BJ (cell line): ENCODE measurements at regions not wholly inside any gene's neighbourhood (a gene's known extent, or its start where the extent isn't known, plus 50 kb on each side); places are given as distances from the start of the nearest gene placed in this dataset.

Experiments
- CTCF ChIA-PET: fragments of 350-600 bp; formaldehyde crosslinking; extraction: SDS; loops from one replicate; lab custom pipeline; 2021; ENCODE audit warnings: antibody characterized with exemption, inconsistent platforms; lab: Yijun Ruan, JAX
- POLR2A ChIA-PET: fragments of 300-600 bp; sonication (Branson Sonifier 250); formaldehyde crosslinking; extraction: SDS; loops from one replicate; lab custom pipeline; 2021; ENCODE audit warnings: antibody characterized with exemption; lab: Charles Lee
- DNase-seq: peaks from one replicate; pipeline ENCODE4 v3.0.0-alpha.2; 2011; ENCODE audit warnings: low read depth
- H3K27me3 ChIP-seq: 2 replicates; pipeline ENCODE4 v1.6.0; 2011; ENCODE audit warnings: low read length; ENCODE audit not compliant: control insufficient read depth, insufficient read depth
- H3K36me3 ChIP-seq: 2 replicates; pipeline ENCODE4 v1.5.1; 2011; ENCODE audit warnings: low read length; ENCODE audit not compliant: control insufficient read depth, insufficient read depth
- H3K4me3 ChIP-seq: 2 replicates; pipeline ENCODE4 v1.5.1; 2011; ENCODE audit warnings: low read depth, mild to moderate bottlenecking, control low read depth, low read length
- TF ChIP-seq, protein P1 (sequence below): IDR thresholded peaks from 2 replicates; pipeline ENCODE4 v1.5.1; 2011; ENCODE audit warnings: low read depth, mild to moderate bottlenecking, control low read depth, inconsistent platforms, low read length, moderate library complexity; ENCODE audit not compliant: insufficient read depth

DNA sequence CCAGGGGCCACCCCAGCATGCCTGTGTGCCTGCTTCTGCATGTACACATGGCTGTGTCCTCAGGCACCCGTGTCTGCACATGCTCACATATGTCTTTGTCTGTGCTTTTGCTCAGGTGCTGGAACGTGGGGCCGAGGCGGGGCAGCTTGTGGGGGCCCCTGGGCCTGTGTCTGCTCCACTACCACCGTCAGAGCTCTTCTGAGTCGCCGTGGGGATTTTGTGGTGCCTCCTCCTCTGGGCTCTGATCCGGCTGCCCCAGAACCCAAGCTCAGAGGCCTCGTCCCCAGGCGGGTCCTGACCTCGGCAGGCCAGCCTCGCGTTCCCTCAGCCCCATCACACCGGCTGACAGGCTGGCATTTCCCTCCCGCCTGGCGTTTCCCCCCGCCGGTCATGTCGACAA is 104.6 kb upstream of the ACTRT2 start:
- ChIA-PET POLR2A (no interaction called here), CTCF (no interaction called here)
- H3K27me3 ChIP-seq, result no peaks in the 10 kb centered on the region
- no peak overlapping the region for H3K4me3 ChIP-seq
- TF ChIP-seq, protein P1, sequence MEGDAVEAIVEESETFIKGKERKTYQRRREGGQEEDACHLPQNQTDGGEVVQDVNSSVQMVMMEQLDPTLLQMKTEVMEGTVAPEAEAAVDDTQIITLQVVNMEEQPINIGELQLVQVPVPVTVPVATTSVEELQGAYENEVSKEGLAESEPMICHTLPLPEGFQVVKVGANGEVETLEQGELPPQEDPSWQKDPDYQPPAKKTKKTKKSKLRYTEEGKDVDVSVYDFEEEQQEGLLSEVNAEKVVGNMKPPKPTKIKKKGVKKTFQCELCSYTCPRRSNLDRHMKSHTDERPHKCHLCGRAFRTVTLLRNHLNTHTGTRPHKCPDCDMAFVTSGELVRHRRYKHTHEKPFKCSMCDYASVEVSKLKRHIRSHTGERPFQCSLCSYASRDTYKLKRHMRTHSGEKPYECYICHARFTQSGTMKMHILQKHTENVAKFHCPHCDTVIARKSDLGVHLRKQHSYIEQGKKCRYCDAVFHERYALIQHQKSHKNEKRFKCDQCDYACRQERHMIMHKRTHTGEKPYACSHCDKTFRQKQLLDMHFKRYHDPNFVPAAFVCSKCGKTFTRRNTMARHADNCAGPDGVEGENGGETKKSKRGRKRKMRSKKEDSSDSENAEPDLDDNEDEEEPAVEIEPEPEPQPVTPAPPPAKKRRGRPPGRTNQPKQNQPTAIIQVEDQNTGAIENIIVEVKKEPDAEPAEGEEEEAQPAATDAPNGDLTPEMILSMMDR, result no peak
- no peaks in the 10 kb centered on the region for H3K36me3 ChIP-seq
- DNase-seq, result no peak

DNA sequence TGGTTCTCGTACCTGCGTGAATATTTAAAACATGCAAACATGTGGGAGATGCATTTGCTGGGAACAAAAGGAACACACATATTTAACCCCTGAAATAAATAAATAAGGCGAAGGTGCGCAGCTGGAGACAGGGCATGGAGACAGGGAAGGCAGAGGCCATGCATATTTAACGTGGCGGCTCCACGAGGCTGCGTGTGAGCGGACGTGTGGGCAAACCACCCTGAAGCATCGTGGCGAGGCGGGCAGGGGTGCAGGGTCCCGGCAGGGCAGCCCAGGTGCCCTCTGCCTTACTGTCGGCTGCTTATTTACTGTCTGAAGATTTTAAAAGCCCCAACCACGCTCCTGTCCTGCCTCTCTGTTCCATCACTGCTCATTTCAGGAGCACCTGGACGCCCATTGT is 104.0 kb upstream of the ACTRT2 start:
- Histone ChIP-seq H3K4me3 (no peak overlapping the region), H3K36me3 (no peaks in the 10 kb centered on the region), H3K27me3 (no peaks in the 10 kb centered on the region)
- CTCF ChIA-PET, result no interaction called here
- POLR2A ChIA-PET, result no interaction called here
- DNase-seq, result no peak
- TF ChIP-seq, protein P1, result no peak

DNA sequence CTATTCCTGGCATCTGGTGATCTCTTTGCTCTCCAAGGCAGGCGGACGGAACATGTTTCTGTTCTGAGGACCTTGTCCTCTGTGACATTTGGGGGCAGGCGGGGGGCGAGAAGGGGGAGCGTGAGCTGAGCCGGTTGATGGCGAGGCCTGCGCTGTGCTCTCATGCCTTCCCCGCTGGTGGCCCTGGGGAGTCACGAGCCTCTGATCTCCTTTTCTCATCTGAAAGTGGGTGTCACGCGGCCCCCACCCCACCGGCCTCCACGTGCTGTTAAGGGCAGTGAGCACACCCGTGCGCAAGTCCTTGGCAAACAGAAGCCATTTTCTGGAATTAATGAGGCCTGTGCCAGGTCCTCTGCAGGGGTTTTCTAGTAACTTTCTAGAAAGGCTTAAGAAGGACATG is 102.8 kb upstream of the ACTRT2 start:
- H3K27me3 ChIP-seq, result no peaks in the 10 kb centered on the region
- CTCF ChIA-PET, result interaction anchor here (0.6 kb wide), 1 partner anchor 149 kb away, joined by 3 read pairs; no protein-coding TSS in a partner anchor
- POLR2A ChIA-PET, result no interaction called here
- H3K36me3 ChIP-seq, result no peaks in the 10 kb centered on the region
- TF ChIP-seq, protein P1, result no peak
- H3K4me3 ChIP-seq, result no peak overlapping the region
- no peak for DNase-seq

DNA sequence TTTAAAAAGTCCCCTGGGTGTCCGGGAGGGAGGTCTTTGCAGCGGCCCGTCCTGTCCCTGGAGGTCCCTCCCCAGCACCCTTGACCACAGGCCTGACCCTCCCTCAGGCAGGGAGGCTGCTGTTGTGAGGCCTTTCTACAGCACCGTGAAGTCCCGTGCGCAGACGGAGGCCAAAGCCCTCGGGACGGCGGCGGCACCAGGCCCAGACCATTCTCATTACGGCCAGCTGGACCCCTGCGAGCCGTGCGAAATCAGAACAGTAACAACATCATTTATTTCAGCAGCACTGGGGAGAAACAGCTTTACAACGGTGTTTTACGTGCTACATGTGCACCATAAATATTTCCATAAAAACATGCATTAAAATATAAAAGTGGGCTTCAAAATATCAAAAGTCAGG is 101.4 kb upstream of the ACTRT2 start:
- TF ChIP-seq, protein P1, result no peak
- no peaks in the 10 kb centered on the region for H3K27me3 ChIP-seq
- ChIA-PET POLR2A (no interaction called here), CTCF (no interaction called here)
- no peaks in the 10 kb centered on the region for H3K36me3 ChIP-seq
- H3K4me3 ChIP-seq, result no peak overlapping the region
- no peak for DNase-seq

DNA sequence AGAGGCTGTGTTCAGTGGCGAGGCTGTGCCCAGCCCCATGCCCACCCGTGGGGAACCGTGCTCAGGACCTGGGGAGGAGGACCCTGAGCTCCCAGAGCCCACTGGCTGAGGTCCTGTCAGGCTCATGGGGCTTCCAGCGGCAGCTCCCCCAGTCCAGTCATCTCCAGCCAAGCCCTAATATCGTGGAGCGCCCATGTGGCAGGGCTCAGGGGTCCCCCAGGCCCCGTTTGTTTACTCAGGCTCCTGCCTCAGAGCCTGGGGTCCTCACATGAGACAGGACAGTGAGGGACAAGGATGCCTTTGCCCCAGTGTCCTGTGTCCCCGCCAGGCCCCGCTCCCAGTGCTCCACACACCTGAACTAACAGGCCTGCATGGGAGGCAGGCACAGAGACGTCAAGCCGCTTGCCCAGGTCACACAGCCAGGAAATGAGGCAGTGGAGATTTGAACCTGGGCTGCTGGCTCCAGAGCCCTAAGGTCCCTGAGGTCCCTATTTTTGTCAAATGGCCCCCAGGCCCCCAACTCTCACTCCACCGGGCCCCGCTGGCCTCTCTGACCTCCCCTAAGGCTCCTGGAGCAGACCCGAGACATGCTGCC is 100.7 kb upstream of the ACTRT2 start:
- no peaks in the 10 kb centered on the region for H3K36me3 ChIP-seq
- no peak for DNase-seq
- H3K27me3 ChIP-seq, result no peaks in the 10 kb centered on the region
- ChIA-PET CTCF (no interaction called here), POLR2A (no interaction called here)
- TF ChIP-seq, protein P1, result no peak
- no peak overlapping the region for H3K4me3 ChIP-seq
